ENCODE measurements at regions not wholly inside any gene's neighbourhood (a gene's known extent, or its start where the extent isn't known, plus 50 kb on each side); places are given as distances from the start of the nearest gene placed in this dataset.
"Not testable (repeated sequence)": the region's sequence is repeated elsewhere in the genome, so short reads cannot be mapped to it uniquely, and the experiment has no call there.

DNA sequence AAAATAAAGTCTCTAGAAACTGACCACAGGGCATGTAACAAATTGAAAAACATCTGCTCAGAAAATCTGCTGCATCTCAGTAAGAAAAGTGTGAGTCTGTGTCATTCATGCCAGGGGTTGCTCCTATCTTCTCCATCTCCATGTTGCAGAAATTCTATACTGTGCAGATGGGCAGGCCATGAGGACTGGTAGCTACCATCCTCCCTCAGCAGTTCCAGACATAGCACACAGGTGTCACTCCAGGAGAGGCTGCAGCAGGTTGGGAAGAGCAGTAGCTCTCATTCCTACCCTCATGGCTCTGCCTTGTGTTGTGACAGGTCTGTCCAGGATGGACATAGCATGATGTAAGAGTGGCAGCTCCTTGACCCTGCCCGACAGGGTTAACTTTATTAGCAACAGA, 173.4 kb downstream of the NDUFS4 start:
- DNase-seq (ENCODE audit: low spot score): no peak

GRCh38 chr5:53738105-53738504, 177.7 kb downstream of the NDUFS4 start:
- no peak for DNase-seq (ENCODE audit: low spot score)

- no peak for DNase-seq (ENCODE audit: low spot score)
These were observed 178.7 kb downstream of the NDUFS4 start for GRCh38 chr5:53739111-53739510.

GRCh38 chr5:53749621-53750020, 189.2 kb downstream of the NDUFS4 start:
- no peak for DNase-seq (ENCODE audit: low spot score)

GRCh38 chr5:53752282-53752681, 191.8 kb downstream of the NDUFS4 start:
- DNase-seq (ENCODE audit: low spot score): not testable (repeated sequence)

GRCh38 chr5:53766673-53767072, 206.2 kb downstream of the NDUFS4 start:
- no peak for DNase-seq (ENCODE audit: low spot score)

DNA sequence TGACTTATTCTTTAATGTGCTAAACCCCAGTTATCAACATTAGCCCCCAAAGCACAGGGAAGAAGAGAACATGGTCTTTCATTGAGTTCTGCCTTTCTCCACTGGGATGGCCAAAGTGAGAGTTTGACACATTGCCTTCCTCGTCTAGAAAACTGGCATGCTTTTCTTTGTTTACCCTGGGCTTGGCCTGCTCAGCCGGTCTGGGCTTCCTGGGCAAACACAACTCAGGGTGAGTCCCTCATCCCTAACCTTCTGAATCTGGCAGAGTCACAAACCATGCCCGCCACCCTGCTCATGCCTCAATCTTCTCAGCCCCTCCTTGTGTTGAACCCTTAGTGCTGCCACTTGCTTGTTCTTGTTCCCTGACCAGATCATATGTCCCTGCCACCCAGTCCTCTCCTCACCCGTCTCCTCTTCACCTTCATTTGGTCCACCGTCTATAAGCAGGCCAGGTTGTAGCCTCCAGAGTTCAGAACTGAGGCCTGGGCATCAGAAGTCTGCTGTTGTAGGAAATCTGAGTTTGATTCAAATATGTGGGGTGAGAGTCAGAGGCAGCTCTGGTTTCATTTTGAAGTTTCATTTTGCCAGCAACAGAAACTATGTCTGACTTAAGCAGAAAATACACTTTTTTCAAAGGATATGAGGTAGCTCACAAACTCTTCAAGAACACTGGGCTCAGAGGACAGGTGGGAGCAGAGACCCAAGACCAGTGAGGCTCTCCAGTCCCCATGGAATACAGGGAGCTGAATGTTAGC, 217.6 kb downstream of the NDUFS4 start:
- no peak for DNase-seq (ENCODE audit: low spot score)

DNA sequence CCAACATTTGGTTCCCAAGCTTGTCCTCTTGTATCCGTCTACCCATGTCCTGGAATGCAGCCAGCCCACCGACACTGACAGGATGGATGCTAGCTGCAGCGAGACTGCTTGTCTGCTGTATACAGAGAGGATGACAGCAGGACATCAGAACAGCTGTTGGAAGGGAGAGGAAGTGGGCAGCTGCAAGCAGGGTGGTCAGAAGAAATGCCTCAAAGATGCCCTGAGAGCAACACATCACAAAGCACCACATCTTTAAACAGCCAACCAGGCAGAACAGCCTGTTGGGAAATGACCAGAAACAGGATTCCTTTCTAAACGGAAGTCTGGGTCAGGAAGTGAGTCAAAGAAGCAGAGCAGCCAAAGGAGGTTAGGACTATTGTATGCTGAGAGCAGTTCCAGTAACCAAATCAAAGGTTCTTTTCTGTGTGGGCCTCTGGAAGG, 219.1 kb downstream of the NDUFS4 start:
- DNase-seq (ENCODE audit: low spot score): peak; percentile 35

DNA sequence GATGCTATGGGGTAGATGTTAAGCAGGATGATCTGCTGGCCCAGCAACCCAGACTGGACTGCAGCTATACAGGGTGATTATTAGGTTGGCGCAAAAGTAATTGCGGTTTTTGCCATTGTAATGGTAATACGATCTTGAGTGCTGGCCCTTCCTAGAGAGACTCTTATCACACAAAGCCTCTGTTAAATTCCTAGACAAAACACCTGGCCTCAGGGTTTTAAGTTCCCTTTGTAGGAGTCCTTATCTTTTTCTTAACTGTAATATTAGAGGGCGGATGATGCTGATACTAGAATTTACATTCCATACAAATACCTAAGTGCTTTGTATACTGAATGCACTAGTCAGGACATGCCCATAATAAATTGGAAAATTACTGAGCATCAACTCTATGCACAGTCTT, 222.2 kb downstream of the NDUFS4 start:
- DNase-seq (ENCODE audit: low spot score): no peak

GRCh38 chr5:53783624-53784228, 223.3 kb downstream of the NDUFS4 start:
- DNase-seq (ENCODE audit: low spot score): no peak

- DNase-seq (ENCODE audit: low spot score): no peak
These were observed 224.2 kb downstream of the NDUFS4 start for GRCh38 chr5:53784596-53784995.

- no peak for DNase-seq (ENCODE audit: low spot score)
These were observed 225.5 kb downstream of the NDUFS4 start for GRCh38 chr5:53785924-53786323.

GRCh38 chr5:53790026-53790425, 229.6 kb downstream of the NDUFS4 start:
- no peak for DNase-seq (ENCODE audit: low spot score)

DNA sequence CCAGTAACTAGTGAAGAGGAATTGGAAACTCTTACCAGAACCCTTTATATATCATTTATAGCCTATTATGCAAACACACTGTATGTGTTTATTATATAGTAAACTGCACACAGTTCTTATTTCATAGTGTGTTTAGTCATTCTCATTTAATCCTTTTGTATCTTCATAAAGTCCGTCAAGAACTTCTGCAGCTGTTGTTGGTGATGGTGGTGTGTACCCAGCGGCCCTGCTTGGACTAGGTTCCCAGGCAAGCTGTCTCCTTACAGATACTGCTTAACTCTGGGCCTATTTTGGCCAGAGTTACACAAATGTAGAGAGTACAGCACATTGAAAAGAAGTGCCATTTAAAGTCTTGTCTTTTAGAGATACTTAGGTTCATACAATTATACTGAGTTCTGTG, 231.9 kb downstream of the NDUFS4 start:
- no peak for DNase-seq (ENCODE audit: low spot score)

- DNase-seq (ENCODE audit: low spot score): not testable (repeated sequence)
These were observed 239.2 kb downstream of the NDUFS4 start for GRCh38 chr5:53799644-53800043.

DNA sequence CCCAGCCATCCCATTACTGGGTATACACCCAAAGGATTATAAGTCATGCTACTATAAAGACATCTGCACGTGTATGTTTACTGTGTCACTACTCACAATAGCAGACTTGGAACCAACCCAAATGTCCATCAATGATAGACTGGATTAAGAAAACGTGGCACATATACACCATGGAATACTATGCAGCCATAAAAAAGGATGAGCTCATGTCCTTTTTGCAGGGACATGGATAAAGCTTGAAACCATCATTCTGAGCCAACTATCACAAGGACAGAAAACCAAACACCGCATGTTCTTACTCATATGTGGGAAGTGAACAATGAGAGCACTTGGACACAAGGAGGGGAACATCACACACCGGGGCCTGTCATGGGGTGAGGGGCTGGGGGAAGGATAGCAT, 248.0 kb downstream of the NDUFS4 start:
- DNase-seq (ENCODE audit: low spot score): not testable (repeated sequence)

DNA sequence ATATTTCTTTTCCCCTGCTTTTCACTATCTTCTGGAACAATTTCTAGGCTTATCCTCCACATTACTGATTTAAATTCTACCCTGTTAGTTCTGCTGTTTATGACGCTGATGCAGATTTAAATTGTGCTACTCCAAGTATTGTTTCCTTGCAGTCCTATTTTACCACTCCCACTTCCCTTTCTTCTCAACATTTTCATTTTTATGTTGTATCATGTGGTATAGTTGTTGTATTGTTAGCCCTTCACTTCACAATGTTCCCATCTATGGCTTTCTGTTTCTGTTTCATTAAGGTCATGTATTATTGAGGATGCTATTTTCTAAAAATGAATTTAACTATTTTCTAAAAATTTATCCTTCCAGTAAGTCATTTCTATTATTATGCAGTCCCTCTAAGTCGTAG, 254.4 kb downstream of the NDUFS4 start:
- DNase-seq (ENCODE audit: low spot score): no peak

GRCh38 chr5:53815471-53815870, 255.0 kb downstream of the NDUFS4 start:
- DNase-seq (ENCODE audit: low spot score): no peak

- no peak for DNase-seq (ENCODE audit: low spot score)
These were observed 256.7 kb downstream of the NDUFS4 start for GRCh38 chr5:53817183-53817582.

DNA sequence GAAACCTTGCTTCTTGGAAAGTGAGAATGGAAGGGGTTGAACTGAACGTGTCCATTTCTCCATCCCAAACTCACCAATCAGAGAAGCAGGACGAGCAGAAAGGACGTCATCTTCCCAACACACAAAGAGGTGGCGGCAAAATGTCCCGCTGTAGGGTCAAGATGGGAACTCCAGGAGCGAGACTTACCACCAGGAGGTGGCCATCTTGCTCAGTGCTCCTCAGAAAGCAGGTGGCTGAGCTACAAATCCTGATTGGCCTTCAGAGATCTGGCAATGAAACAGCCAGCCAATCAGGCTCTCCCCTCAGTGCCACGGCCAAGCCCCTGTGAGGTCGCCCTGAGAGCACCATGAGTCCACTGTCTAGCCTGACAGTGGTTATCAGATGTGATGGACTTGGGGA, 259.0 kb downstream of the NDUFS4 start:
- DNase-seq (ENCODE audit: low spot score): no peak

- DNase-seq (ENCODE audit: low spot score): no peak
These were observed 259.8 kb downstream of the NDUFS4 start for GRCh38 chr5:53820119-53820801.

DNA sequence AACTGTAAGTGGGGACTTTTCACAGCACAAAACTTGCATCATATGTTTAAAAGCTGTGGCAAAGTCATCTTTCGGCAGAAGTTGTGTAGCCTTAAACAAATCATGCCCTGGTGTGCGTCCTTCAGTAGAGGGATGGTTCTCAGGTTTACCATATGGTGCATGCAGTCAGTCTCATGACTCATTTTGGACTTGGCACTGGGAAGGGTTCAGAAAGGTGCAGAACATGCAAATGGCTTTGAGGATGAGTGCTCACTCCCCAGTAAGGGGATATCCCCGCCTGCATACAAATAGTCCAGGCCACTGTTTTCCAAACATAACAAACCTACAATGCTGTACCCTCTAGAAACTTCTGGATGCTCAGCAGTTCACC, 260.3 kb downstream of the NDUFS4 start:
- DNase-seq (ENCODE audit: low spot score): no peak

GRCh38 chr5:53825016-53825415, 264.6 kb downstream of the NDUFS4 start:
- DNase-seq (ENCODE audit: low spot score): no peak

All from COLO829 (cell line).